Osteocyte (in vitro differentiated cells): ENCODE measurements at regions not wholly inside any gene's neighbourhood (a gene's known extent, or its start where the extent isn't known, plus 50 kb on each side); places are given as distances from the start of the nearest gene placed in this dataset.

Source experiments
- DNase-seq: peaks from one replicate; pipeline ENCODE4 v3.0.0; 2021; ENCODE audit warnings: mixed read lengths; ENCODE audit not compliant: unreplicated experiment; ENCODE audit errors: extremely low spot score
- H3K27ac Mint-ChIP-seq: one replicate; pipeline ENCODE4 v1.8.0; 2021; ENCODE audit warnings: mild to moderate bottlenecking, mixed read lengths; ENCODE audit not compliant: unreplicated experiment
- H3K27me3 Mint-ChIP-seq: one replicate; pipeline ENCODE4 v1.8.0; 2021; ENCODE audit warnings: mixed read lengths; ENCODE audit not compliant: unreplicated experiment
- H3K36me3 Mint-ChIP-seq: one replicate; pipeline ENCODE4 v1.8.0; 2021; ENCODE audit warnings: mixed read lengths; ENCODE audit not compliant: unreplicated experiment
- H3K4me1 Mint-ChIP-seq: one replicate; pipeline ENCODE4 v1.8.0; 2021; ENCODE audit warnings: mixed read lengths; ENCODE audit not compliant: unreplicated experiment
- H3K4me3 Mint-ChIP-seq: one replicate; pipeline ENCODE4 v1.8.0; 2021; ENCODE audit warnings: mild to moderate bottlenecking, moderate library complexity, mixed read lengths; ENCODE audit not compliant: unreplicated experiment
- H3K9me3 Mint-ChIP-seq: one replicate; pipeline ENCODE4 v1.8.0; 2021; ENCODE audit warnings: mixed read lengths; ENCODE audit not compliant: unreplicated experiment
- CTCF ChIP-seq: fragments of 200-600 bp; sonication (generic); IDR thresholded peaks from 2 replicates; pipeline ENCODE4 v1.5.0; 2021; ENCODE audit warnings: antibody characterized with exemption, mild to moderate bottlenecking, moderate library complexity

GRCh38 chr3:70870576-70870975 lies 558.1 kb upstream of the MDFIC2 start:
- no peak for TF ChIP-seq CTCF
- Mint-ChIP-seq H3K4me3 (no peak overlapping the region), H3K27ac (no peak overlapping the region), H3K9me3 (peaks cover 10% of the 10 kb centered on the region), H3K36me3 (peaks cover 3% of the 10 kb centered on the region), H3K27me3 (no peaks in the 10 kb centered on the region), H3K4me1 (peaks cover 10% of the 10 kb centered on the region)
- DNase-seq, result no peak

- Mint-ChIP-seq H3K27ac (no peak overlapping the region), H3K36me3 (peaks cover 7% of the 10 kb centered on the region), H3K4me3 (no peak overlapping the region), H3K9me3 (peaks cover 14% of the 10 kb centered on the region), H3K4me1 (peaks cover 15% of the 10 kb centered on the region), H3K27me3 (no peaks in the 10 kb centered on the region)
- no peak for DNase-seq
- TF ChIP-seq CTCF, result no peak
These were observed 556.1 kb upstream of the MDFIC2 start for GRCh38 chr3:70868561-70868960.

GRCh38 chr3:70863049-70863448 lies 550.6 kb upstream of the MDFIC2 start:
- Mint-ChIP-seq H3K4me3 (no peak overlapping the region), H3K36me3 (peaks cover 7% of the 10 kb centered on the region), H3K27me3 (no peaks in the 10 kb centered on the region)

GRCh38 chr3:70861855-70862254 lies 549.4 kb upstream of the MDFIC2 start:
- Mint-ChIP-seq H3K4me3 (no peak overlapping the region), H3K36me3 (peaks cover 7% of the 10 kb centered on the region), H3K27ac (no peak overlapping the region), H3K4me1 (peaks cover 45% of the 10 kb centered on the region), H3K27me3 (no peaks in the 10 kb centered on the region), H3K9me3 (peaks cover 7% of the 10 kb centered on the region)
- no peak for DNase-seq
- TF ChIP-seq CTCF, result no peak

More at GRCh38 chr3:70863049-70863448, 550.6 kb upstream of the MDFIC2 start:
- H3K9me3 Mint-ChIP-seq, result peaks cover 7% of the 10 kb centered on the region
- H3K27ac Mint-ChIP-seq, result peak overlapping the region; percentile 79
- no peak for TF ChIP-seq CTCF
- H3K4me1 Mint-ChIP-seq, result peaks cover 33% of the 10 kb centered on the region
- no peak for DNase-seq

GRCh38 chr3:70861234-70861633 lies 548.8 kb upstream of the MDFIC2 start:
- Mint-ChIP-seq H3K36me3 (peaks cover 7% of the 10 kb centered on the region), H3K27ac (no peak overlapping the region), H3K4me3 (no peak overlapping the region), H3K27me3 (no peaks in the 10 kb centered on the region), H3K4me1 (peaks cover 50% of the 10 kb centered on the region), H3K9me3 (peaks cover 7% of the 10 kb centered on the region)
- TF ChIP-seq CTCF, result no peak
- DNase-seq, result no peak
